Activated gamma-delta T cell treated with Interleukin-2 at 50 U/mL for 16 hours (primary cell): ENCODE measurements at regions not wholly inside any gene's neighbourhood (a gene's known extent, or its start where the extent isn't known, plus 50 kb on each side); places are given as distances from the start of the nearest gene placed in this dataset.

Experiments
- DNase-seq: peaks from one replicate; pipeline ENCODE4 v3.0.0-alpha.2; 2020

- no peak for DNase-seq
Measured at GRCh38 chr2:2960441-2961133, 417.0 kb downstream of the EIPR1 start.

GRCh38 chr2:2950403-2950952, 427.1 kb downstream of the EIPR1 start:
- no peak for DNase-seq

- no peak for DNase-seq
Measured at GRCh38 chr2:2947406-2947805, 430.2 kb downstream of the EIPR1 start.

DNA sequence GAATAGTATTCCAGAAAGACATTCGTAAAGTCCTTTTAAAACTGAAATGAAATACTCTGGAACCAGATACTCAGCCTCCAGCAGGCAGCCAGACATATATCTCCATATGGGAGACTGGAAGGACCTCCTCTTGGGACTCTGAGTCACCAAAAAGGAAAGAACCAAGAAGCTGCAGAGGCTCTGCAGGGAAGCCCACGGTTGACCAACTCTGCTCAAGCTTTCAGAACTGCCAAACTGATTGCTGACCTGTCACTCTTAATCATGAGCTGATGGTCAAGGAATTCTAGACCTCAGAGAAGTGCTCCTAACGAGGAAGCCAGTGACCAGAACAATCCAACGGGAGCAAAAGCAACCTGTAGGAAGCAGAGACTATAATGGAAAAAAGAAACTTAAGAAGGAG, 434.7 kb downstream of the EIPR1 start:
- DNase-seq, result no peak

- DNase-seq, result no peak
Measured at GRCh38 chr2:2942225-2942624, 435.4 kb downstream of the EIPR1 start.

DNA sequence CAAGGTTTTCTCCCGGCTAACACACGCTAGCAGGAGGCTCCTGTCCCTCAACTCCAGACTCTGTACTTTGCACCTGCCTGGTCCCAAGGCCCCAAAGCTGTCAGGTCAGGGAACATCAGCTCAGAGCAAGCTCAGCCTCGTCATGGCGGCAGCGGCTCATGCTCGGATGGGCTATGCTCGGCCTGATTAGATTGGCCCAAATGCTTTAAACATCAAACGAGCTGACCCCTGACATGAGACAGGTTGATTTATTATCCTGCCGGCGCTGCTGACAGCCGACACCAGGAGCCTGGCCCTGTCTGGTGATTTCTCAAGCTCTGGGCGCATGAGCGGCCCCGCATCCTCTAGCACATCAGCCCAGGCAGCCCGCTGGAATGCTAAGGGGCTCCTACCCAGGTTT, 436.4 kb downstream of the EIPR1 start:
- DNase-seq, result no peak

DNA sequence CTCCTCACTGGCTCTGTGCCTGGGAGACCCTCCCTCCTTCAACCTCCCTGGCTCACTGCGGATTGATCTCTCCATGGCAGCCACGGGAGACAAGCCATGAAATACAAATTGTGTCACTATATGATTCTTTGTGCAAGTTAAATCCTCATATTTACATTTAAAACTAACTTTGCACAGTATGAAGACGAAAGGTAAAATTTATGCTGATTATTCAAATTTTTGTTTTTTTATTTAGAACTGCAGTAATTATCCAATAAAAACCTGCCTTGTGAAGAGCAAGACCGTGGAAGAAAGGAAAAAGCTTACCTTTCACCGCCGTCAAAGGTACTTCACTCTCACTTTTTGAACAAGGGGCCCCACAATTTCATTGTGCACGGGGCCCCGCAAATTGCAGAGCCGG, 436.9 kb downstream of the EIPR1 start:
- no peak for DNase-seq

DNA sequence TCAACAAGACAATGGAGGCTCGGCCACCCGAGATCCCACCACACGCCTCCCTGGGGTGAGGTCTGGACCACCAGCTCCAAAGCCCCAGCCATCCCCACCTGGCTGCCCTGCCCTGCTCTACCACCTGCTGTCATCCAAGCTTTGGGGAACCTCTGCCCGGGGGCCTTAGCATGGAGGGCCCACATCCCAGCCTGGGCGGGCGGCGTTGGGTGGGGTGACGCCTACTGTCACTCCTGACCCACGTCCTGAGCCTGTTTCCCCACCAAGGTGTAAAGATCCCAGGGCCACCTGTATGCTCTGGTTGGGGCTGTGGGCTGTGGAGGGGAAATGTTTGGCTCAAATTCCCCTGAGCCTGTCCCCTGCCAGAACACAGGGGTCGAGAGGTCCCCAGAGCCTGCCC, 437.6 kb downstream of the EIPR1 start:
- no peak for DNase-seq

- no peak for DNase-seq
Measured at GRCh38 chr2:2939078-2939795, 438.4 kb downstream of the EIPR1 start.

DNA sequence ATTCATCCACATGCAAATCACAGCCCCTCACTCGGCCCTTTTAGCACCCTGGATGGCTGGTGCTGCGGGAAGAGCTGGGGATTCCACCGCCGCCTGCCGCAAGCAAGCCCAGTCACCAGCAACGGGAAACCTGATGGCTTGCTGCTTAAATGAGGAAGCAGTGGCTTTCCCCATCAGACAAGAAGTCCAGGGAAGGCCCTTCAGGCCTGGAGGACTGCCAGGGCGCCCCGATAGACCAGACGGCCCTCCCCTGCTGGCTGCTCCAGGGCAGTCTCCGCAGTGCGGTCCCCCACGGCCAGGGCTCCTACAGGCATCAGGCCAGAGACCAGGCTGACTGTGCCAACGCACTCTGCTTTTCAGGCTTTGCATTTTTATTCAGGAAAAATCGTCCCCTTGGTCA, 439.1 kb downstream of the EIPR1 start:
- DNase-seq, result no peak

DNA sequence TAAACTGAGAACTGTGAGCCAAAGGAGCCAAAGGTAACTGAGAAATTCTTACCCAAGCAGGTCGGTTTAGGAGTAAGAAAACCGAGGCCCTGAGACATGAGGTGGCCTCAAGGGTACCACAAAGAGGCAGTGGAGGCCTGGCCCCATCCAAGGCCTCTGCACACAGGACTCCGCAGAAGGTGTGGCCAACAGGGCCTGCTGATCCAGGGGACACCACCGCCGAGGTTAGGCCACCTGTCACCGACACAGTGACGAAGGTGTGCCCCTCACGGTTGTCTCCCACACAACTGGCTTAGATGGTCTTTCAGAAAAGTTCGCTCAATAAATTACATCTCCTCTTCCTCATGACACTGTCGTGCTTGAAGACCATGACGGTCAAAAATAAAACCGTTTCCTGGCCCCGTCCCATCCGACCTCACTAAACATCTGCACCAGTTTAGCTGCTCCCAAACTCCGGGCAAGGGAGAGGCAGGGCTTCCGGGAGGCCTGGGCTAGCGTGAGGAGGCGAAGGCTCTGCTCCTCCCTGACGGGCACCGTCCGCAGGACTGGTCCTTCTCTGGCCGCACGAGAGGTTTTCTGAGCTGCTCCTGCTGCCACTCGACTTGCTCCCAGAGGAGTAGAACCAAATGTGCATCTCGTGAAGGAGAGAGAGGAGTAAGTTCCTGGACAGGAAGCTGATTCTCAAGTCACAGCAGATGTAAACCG, 442.0 kb downstream of the EIPR1 start:
- no peak for DNase-seq

- no peak for DNase-seq
Measured at GRCh38 chr2:2933426-2933825, 444.2 kb downstream of the EIPR1 start.

DNA sequence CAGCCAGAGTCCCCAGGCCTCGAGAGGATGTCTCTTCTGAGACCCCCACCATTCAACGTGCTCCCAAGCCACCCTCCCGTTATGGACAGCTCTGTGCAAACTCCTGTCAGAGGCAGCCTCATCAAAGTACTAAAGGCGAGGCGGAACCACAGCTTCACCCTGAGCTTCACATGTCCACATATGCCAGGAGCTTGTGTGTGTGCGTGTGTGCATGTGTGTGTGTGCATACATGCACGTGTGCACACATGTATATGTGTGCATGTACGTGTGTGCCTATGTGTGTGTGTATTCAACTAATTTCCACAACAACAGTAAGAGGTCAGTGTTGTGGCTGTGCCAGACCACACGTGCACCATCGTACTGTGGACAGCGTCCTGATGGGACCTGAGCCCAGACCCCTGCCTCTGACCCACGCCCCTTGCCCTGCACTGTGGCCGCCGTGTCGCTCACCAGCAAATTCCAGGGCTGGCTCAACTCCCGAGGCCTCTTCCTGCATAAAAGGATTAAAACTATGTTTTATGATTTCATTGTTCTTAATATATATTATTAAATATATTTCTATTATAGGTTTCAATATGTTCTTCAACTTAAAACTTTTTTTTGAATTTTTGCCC, 444.8 kb downstream of the EIPR1 start:
- no peak for DNase-seq

GRCh38 chr2:2932189-2932588, 445.4 kb downstream of the EIPR1 start:
- DNase-seq, result no peak

DNA sequence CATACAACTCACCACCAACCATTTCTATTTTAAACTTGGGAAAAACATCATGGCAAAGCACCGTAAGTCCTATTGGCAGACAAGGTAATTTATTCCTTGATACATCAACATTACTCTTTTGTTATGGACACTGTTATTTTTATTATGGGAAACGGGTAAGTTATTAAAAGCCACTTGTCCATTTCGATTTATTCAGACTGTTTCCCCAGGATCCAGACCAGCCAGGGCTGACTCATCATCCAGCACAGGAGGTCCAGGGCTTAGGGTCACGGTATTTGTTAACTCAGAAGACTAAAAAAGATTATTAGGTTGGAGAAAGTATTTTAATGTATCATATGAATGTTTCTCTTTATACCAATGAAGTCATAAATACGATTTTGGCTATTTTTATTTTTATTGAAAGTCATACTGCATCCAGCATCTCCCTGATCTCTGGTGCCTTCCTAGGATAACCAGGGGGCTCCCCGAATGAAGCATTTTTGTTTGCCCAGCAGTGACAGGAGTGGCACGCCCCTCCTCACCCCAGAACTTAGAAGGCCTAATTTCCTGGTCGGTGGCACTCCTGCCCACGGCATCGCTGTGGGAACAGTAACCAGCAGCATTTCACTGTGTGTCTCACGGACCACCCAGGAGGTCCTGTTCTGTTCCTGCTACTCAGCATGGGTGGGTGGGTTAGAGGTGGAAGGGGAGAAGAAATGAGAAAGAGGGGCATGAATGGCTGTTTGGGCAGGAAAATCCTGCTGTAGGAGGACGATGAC, 446.1 kb downstream of the EIPR1 start:
- DNase-seq, result no peak

DNA sequence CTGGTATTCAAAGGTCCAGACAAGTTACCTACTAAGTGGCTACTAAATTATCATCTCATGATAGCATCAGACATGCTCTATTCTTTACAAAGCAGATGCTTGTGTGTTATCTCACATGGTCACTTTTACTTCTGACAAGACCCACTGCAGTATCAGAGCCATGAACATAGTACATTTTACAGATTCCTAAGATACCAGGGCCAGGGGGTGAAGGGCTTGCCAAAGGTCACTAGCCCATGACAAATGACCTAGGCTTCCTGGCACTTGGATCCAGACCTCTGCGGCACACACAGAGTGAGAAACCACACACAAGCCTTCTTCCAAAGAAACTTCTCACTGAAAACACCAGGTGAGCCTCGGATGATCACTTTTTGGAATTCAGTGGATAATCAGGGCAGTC, 446.8 kb downstream of the EIPR1 start:
- no peak for DNase-seq

- DNase-seq, result no peak
Measured at GRCh38 chr2:2926858-2927175, 450.8 kb downstream of the EIPR1 start.

- DNase-seq, result no peak
Measured at GRCh38 chr2:2926009-2926857, 451.4 kb downstream of the EIPR1 start.

- DNase-seq, result no peak
Measured at GRCh38 chr2:2922156-2922555, 455.5 kb downstream of the EIPR1 start.

DNA sequence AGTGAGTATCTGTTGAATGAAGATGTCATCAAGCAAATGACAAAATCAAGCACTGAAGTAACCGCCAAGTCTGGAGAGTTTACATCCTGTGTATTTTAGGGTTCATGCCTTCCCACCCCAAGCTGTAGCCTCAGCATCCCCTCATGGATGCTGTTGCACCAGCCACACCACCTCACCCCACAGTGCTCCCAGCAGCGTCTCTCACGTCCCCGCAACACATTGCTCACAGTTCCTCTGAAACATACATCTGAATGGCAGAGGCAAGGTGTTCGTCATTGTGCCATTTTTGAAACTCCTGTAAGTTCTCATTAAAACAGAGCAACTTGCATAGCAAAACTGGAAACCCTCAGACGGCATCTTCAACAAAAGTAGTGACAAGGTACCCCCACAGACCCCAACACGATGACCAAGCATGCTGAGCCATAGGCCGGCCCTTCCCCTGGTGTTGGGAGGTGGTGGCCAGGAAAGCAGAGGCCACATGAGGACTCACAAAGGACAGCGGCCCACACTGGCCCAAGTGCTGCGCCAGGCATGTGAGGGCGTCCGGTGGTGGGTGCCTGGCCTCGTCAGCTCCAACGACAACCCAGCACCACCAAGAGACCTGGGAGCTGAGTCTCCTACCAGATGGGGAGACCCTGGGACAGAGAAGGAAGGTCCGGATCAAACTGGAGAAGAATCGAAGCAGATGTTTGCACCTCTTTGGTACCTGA, 456.5 kb downstream of the EIPR1 start:
- no peak for DNase-seq
